GM21576 (cell line): ENCODE measurements at regions not wholly inside any gene's neighbourhood (a gene's known extent, or its start where the extent isn't known, plus 50 kb on each side); places are given as distances from the start of the nearest gene placed in this dataset.
"Not testable (repeated sequence)": the region's sequence is repeated elsewhere in the genome, so short reads cannot be mapped to it uniquely, and the experiment has no call there.

Experiments used
- ATAC-seq: cut with Tn5 transposase; IDR thresholded peaks from one replicate; pipeline ENCODE4 v1.9.1; 2021; ENCODE audit warnings: mild to moderate bottlenecking, moderate library complexity; ENCODE audit not compliant: unreplicated experiment

DNA sequence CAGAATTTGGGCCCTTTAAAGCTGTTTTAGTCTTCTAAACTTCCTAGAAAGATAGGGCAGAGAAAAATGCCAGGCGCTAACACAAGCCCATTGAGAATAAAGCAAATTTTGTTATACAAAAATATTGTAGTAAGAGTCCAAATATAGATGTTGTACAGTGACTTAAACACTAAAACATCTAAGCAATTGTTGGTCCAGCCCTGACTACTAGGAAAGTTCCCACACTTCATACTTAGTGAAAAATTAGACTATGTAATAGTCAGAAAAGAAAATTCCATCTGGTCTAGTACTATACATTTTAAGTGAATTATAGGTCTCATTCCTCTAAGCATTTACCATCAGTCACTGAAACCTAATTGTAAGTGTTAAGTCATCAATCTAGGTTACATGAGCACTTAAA is 1518.3 kb upstream of the SLC10A2 start:
- ATAC-seq = no peak

- no peak for ATAC-seq
Observed at GRCh38 chr13:104580931-104581330, 1514.7 kb upstream of the SLC10A2 start.

- no peak for ATAC-seq
Observed at GRCh38 chr13:104577071-104577815, 1511.0 kb upstream of the SLC10A2 start.

- no peak for ATAC-seq
Observed at GRCh38 chr13:104571893-104572229, 1505.6 kb upstream of the SLC10A2 start.

GRCh38 chr13:104571161-104571892 is 1505.1 kb upstream of the SLC10A2 start:
- no peak for ATAC-seq

GRCh38 chr13:104567114-104567513 is 1500.9 kb upstream of the SLC10A2 start:
- no peak for ATAC-seq

DNA sequence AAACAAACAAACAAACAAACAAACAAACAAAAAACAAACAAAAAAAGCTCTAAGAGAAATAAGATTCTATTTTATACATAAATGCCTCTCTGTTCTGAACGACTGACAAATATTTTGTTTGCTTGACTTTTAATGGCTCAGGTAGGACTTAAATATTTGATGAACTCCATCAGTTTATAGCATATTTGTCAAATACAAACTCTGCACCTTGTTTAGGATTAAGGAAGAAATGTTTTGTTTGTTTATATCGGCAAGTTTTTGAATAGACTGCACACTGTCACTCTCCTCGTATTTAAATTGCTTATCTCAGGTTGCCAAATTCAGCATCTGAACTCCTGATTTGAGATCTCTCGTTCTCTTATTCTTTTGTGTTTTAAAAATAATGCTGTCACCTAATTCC is 1499.7 kb upstream of the SLC10A2 start:
- ATAC-seq = no peak

- no peak for ATAC-seq
Observed at GRCh38 chr13:104553896-104554295, 1487.7 kb upstream of the SLC10A2 start.

DNA sequence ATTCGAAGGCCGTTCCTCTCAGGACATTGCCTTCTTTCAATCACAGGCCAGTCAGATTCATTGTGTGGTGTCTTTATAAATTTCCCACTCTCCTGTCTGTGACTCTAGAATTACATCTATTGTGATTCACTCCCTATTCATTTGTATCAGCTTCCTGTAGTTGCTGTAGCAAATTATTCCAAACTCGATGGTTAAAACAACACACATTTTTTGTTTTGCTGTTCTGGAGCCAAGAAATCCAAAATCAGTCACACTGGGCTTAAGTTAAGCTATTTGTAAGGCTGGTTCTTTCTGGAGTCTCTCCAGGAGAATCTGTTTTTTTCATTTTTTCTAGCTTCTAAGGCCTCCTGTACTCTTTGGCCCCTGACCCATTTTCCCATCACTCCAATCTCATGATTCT is 1487.0 kb upstream of the SLC10A2 start:
- no peak for ATAC-seq

GRCh38 chr13:104534847-104535246 is 1468.6 kb upstream of the SLC10A2 start:
- no peak for ATAC-seq

GRCh38 chr13:104532132-104532531 is 1465.9 kb upstream of the SLC10A2 start:
- no peak for ATAC-seq

DNA sequence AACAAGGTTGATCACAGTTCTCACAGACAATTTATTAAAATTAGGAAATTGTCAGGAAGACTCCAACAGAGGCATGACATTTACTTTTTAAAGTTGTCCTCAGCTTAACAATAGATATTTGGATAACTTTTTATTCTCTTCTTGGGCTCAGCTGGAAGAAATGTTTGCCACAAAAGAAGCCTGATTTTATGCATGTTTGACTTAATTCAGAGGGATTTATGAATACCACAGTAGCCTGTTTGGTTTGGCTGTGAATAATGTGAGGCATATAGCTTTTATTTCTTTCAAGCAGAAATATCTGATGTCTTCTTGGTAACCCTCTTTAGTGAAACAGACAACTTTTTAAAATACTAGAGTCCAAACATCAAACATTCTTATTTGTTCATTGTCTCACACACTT is 1464.5 kb upstream of the SLC10A2 start:
- no peak for ATAC-seq

DNA sequence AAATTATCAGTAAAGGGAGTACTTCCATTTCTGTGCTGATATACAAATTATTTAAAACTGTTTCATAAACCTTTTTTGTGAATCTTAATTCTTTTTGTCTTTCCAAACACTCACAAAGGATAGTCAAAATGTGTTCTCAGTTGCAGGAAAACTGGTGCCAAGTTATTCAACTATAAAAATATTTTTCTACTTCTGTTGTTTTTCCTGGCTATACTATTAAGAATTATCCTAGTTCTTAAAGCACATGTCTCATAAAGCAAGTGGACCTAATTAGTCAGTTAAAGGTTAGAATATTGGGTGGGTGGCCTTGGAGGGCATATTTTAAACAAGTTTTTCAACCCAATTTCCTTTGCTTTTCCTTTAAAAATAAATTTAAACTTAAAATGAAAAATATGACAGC is 1460.3 kb upstream of the SLC10A2 start:
- ATAC-seq = no peak

GRCh38 chr13:104525467-104525866 is 1459.2 kb upstream of the SLC10A2 start:
- no peak for ATAC-seq

DNA sequence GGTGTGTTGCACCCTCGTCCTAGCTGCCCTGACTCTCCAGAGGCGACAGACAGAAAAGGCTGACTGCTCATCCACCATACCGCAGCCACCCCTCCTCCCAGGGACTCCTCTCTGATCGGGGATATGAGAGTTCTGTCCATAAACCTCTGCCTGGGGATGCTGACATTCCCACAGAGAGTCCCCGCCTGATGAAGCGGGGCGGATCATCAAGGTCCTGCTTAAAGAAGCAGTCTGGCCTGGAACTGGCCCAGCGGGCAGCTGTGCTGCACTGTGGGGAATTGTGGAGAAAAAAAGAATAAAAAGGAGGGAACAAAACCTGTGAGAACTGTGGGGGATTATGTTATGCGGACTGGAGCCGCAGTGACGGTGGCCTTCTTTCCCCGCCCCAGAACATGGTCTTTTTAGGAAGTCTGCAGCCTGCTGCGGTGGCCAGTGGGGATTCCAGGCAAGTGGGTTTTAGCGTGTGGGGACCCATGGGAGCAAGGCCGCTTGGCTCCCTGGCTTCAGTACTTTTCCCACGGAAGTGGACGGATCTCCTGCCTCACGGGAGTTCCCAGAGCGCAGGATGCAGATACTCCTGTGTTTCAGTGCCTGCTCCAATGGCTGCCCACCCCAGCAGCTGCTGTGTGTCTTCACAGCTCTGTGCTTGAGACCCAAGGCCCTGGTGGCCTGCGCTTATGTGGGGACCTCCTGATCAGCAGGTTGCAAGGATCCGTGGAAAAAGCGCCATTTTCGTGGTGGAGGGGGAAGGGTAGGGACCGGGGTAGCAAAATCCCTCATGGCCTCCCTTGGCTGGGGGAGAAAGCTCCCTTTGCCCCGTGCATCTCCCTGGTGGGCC is 1456.2 kb upstream of the SLC10A2 start:
- ATAC-seq = no peak

GRCh38 chr13:104510422-104510821 is 1444.2 kb upstream of the SLC10A2 start:
- no peak for ATAC-seq

- not testable (repeated sequence) for ATAC-seq
Observed at GRCh38 chr13:104493502-104493901, 1427.3 kb upstream of the SLC10A2 start.

DNA sequence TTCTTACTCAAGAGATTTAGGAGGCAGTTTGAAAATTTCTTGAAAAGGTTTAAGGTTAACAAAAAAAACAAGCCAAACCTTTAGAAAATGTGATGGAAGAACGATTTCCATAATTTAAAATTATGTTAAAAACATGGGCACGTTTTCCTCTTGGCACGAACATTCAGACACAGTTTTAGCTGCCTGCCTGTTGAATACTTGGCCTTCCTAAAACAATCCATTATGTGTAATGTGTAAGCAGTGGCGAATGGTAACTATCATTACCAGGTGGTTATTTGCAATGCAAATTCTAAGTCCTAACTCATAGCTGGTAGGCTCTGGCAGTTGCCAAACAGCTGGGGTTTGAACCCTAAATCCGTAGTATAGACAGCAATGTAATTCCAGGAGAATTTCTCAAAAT is 1425.7 kb upstream of the SLC10A2 start:
- no peak for ATAC-seq

DNA sequence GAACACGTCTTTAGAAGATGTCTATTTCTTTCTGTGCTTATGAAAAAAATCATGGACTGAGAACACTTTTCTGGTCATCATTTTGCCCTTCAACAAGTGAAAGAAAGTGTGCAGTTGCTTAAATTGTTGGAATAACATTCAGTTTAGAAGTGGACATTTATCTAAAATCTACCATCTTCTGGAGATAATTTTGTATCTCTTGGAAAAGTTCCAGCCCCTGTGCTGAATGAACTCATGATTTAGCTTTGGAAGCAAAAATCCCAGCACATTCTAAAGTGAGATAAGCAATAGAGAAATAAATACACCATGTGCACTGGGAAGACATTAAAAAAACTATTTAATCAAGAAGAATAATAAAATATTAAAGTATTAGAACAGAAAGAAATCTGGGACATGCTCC is 1420.8 kb upstream of the SLC10A2 start:
- ATAC-seq = no peak

DNA sequence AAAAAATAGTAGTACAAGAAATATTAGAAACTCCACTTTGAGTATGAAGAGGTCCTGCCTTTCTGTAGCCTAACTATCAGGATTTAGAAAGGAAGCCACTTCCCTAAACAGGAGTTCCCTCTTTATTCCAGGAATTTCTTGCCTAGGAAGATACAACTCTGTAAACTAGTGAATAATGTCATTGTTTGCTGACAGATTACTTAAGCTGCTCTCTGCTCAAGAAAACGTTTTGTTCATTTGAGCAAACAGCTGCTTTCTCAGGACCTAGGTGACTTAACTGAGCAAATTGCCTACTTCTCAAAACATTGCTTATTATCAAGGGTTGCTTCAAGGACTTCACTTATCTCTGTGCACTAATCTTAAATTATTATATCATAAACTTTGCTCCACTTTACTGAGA is 1419.4 kb upstream of the SLC10A2 start:
- ATAC-seq = no peak

- ATAC-seq = no peak
Observed at GRCh38 chr13:104483631-104484030, 1417.4 kb upstream of the SLC10A2 start.

DNA sequence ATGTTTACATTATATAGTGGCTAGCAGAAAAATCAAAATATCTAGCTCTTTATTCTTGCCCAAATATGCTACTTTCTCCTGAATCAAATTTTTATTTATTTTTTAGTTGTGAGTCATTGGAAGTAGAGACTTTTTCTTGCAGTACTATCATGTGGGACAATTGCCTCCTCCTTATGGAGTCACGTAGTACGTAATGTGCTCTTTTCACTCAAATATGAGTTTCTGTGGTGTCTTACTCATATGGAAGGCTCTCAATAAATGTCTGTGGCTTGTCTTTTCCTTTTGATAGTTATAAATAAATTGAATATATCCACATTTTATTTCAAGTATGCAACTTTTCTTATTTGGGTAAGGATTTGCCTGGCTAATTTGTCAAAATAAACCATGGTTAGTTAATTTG is 1411.0 kb upstream of the SLC10A2 start:
- ATAC-seq = no peak
